Fibroblast of lung (primary cell): ENCODE measurements at regions not wholly inside any gene's neighbourhood (a gene's known extent, or its start where the extent isn't known, plus 50 kb on each side); places are given as distances from the start of the nearest gene placed in this dataset.

Source experiments
- DNase-seq, 2 donors: peaks; one replicate each; pipeline versions ENCODE4 v3.0.0 to v3.0.0-alpha.2; 2010; ENCODE audit warnings: low read depth in 2 of 2
- H2AFZ ChIP-seq: 2 replicates; pipeline ENCODE4 v1.5.1; 2012; ENCODE audit warnings: low read length, control low read depth, inconsistent platforms
- H3K27ac ChIP-seq: 2 replicates; pipeline ENCODE4 v1.5.1; 2011; ENCODE audit warnings: low read length, control low read depth; ENCODE audit not compliant: insufficient read depth
- H3K27me3 ChIP-seq: 2 replicates; pipeline ENCODE4 v1.5.1; 2011; ENCODE audit warnings: mild to moderate bottlenecking, low read length; ENCODE audit not compliant: control insufficient read depth, insufficient read depth
- H3K36me3 ChIP-seq: 2 replicates; pipeline ENCODE4 v1.5.1; 2011; ENCODE audit warnings: low read length; ENCODE audit not compliant: control insufficient read depth, insufficient read depth
- H3K4me1 ChIP-seq: 2 replicates; pipeline ENCODE4 v1.5.1; 2011; ENCODE audit warnings: low read length; ENCODE audit not compliant: control insufficient read depth, insufficient read depth; ENCODE audit errors: extremely low read depth
- H3K4me2 ChIP-seq: 2 replicates; pipeline ENCODE4 v1.5.1; 2011; ENCODE audit warnings: low read length, control low read depth; ENCODE audit not compliant: insufficient read depth; ENCODE audit errors: extremely low read depth
- H3K4me3 ChIP-seq, 4 experiments: fragments of 200-600 bp in 1 of 4; sonication (generic) in 1 of 4; replicated peaks in 1 of 4; 2 replicates each; pipeline ENCODE4 v1.5.1; 2011 to 2016; ENCODE audit warnings: low read length in 4 of 4, low read depth in 3 of 4, mild to moderate bottlenecking in 3 of 4, control low read depth in 2 of 4, inconsistent platforms in 1 of 4, mixed read lengths in 1 of 4; ENCODE audit not compliant: insufficient read depth in 1 of 4; ENCODE audit errors: control extremely low read depth in 1 of 4
- H3K79me2 ChIP-seq: 2 replicates; pipeline ENCODE4 v1.5.1; 2012; ENCODE audit warnings: mild to moderate bottlenecking, low read length, inconsistent platforms; ENCODE audit not compliant: control insufficient read depth, insufficient read depth
- H3K9ac ChIP-seq: 2 replicates; pipeline ENCODE4 v1.5.1; 2011; ENCODE audit warnings: mild to moderate bottlenecking, low read length, control low read depth; ENCODE audit not compliant: insufficient read depth
- H3K9me3 ChIP-seq: 2 replicates; pipeline ENCODE4 v1.5.1; 2012; ENCODE audit warnings: low read depth, low read length; ENCODE audit not compliant: control insufficient read depth, insufficient read depth
- H4K20me1 ChIP-seq: 2 replicates; pipeline ENCODE4 v1.5.1; 2011; ENCODE audit warnings: low read length; ENCODE audit not compliant: control insufficient read depth, insufficient read depth; ENCODE audit errors: extremely low read depth
- CTCF ChIP-seq, 2 donors: IDR thresholded peaks in 1 of 2; conservative IDR thresholded peaks in 1 of 2; 1 replicate in 1 of 2; 2 replicates in 1 of 2; pipeline ENCODE4 v1.5.1; 2011 to 2012; ENCODE audit warnings: low read length in 2 of 2, control low read depth in 1 of 2, inconsistent platforms in 1 of 2, low read depth in 1 of 2, mild to moderate bottlenecking in 1 of 2
- EZH2 ChIP-seq: IDR thresholded peaks from 2 replicates; pipeline ENCODE4 v1.5.1; 2012; ENCODE audit warnings: low read length, control low read depth, mild to moderate bottlenecking; ENCODE audit errors: missing control alignments

- H3K9ac ChIP-seq, result no peak overlapping the region
- H3K79me2 ChIP-seq, result no peaks in the 10 kb centered on the region
- H2AFZ ChIP-seq, result no peak overlapping the region
- H3K27ac ChIP-seq, result no peak overlapping the region
- H3K9me3 ChIP-seq, result no peaks in the 10 kb centered on the region
- no peaks in the 10 kb centered on the region for H3K4me1 ChIP-seq
- no peak for DNase-seq
- H3K27me3 ChIP-seq, result no peaks in the 10 kb centered on the region
- no peaks in the 10 kb centered on the region for H3K36me3 ChIP-seq
- no peak overlapping the region for H3K4me2 ChIP-seq
- no peak overlapping the region for H3K4me3 ChIP-seq
- H4K20me1 ChIP-seq, result no peaks in the 10 kb centered on the region
- TF ChIP-seq CTCF (conservative IDR thresholded peaks at IDR 0.05 in 1 of 2, IDR thresholded peaks at IDR 0.05 in 1 of 2; ENCODE audit: low read depth in 1 of 2, low read length in 2 of 2) (no peak), EZH2 (no peak)
Observed at GRCh38 chr4:64715741-64716140, 306.5 kb upstream of the TECRL start.

GRCh38 chr4:64713256-64713840 lies 304.1 kb upstream of the TECRL start:
- no peaks in the 10 kb centered on the region for H4K20me1 ChIP-seq
- peak in 1 of 2 donors; percentile 34 for TF ChIP-seq CTCF (conservative IDR thresholded peaks at IDR 0.05 in 1 of 2, IDR thresholded peaks at IDR 0.05 in 1 of 2; ENCODE audit: low read depth in 1 of 2, low read length in 2 of 2)
- no peak for TF ChIP-seq EZH2
- no peaks in the 10 kb centered on the region for H3K36me3 ChIP-seq
- H3K27ac ChIP-seq, result no peak overlapping the region
- H3K4me1 ChIP-seq, result no peaks in the 10 kb centered on the region
- no peak overlapping the region for H2AFZ ChIP-seq
- no peak overlapping the region for H3K9ac ChIP-seq
- H3K79me2 ChIP-seq, result no peaks in the 10 kb centered on the region
- H3K9me3 ChIP-seq, result no peaks in the 10 kb centered on the region
- DNase-seq, result peak; percentile 0 to 30
- no peaks in the 10 kb centered on the region for H3K27me3 ChIP-seq
- no peak overlapping the region for H3K4me2 ChIP-seq
- H3K4me3 ChIP-seq, result no peak overlapping the region

- Histone ChIP-seq H4K20me1 (no peaks in the 10 kb centered on the region), H3K9ac (no peak overlapping the region), H2AFZ (no peak overlapping the region), H3K9me3 (no peaks in the 10 kb centered on the region), H3K27ac (no peak overlapping the region), H3K4me1 (no peaks in the 10 kb centered on the region), H3K27me3 (no peaks in the 10 kb centered on the region), H3K4me3 (no peak overlapping the region), H3K79me2 (no peaks in the 10 kb centered on the region), H3K4me2 (no peak overlapping the region), H3K36me3 (no peaks in the 10 kb centered on the region)
- no peak for DNase-seq
- TF ChIP-seq EZH2, result no peak
- no peak for TF ChIP-seq CTCF (conservative IDR thresholded peaks at IDR 0.05 in 1 of 2, IDR thresholded peaks at IDR 0.05 in 1 of 2; ENCODE audit: low read depth in 1 of 2, low read length in 2 of 2)
Observed at GRCh38 chr4:64712590-64712989, 303.3 kb upstream of the TECRL start.
